GM23248 (cell line): ENCODE measurements at regions not wholly inside any gene's neighbourhood (a gene's known extent, or its start where the extent isn't known, plus 50 kb on each side); places are given as distances from the start of the nearest gene placed in this dataset.

Source experiments
- EZH2 ChIP-seq: fragments of 200-600 bp; sonication (generic); IDR thresholded peaks from 2 replicates; pipeline ENCODE4 v1.6.1; 2018; ENCODE audit warnings: antibody characterized with exemption, mild to moderate bottlenecking; ENCODE audit not compliant: insufficient read depth, poor library complexity, severe bottlenecking
- EZH2phosphoT487 ChIP-seq: fragments of 200-600 bp; sonication (generic); IDR thresholded peaks from 2 replicates; pipeline ENCODE4 v1.6.1; 2018; ENCODE audit warnings: antibody characterized with exemption, moderate library complexity, mild to moderate bottlenecking, low read depth; ENCODE audit not compliant: insufficient read depth

GRCh38 chr3:188940573-188940932, 231.2 kb upstream of the TPRG1 start:
- TF ChIP-seq EZH2 (no peak), EZH2phosphoT487 (no peak)
